GM18520 (cell line): ENCODE measurements at regions not wholly inside any gene's neighbourhood (a gene's known extent, or its start where the extent isn't known, plus 50 kb on each side); places are given as distances from the start of the nearest gene placed in this dataset.

Source experiments
- ATAC-seq: cut with Tn5 transposase; IDR thresholded peaks from one replicate; pipeline ENCODE4 v1.9.1; 2021; ENCODE audit not compliant: unreplicated experiment

- ATAC-seq: no peak
Observed at GRCh38 chr2:173584000-173584399, 229.3 kb downstream of the CDCA7 start.

GRCh38 chr2:173584676-173585458 lies 230.2 kb downstream of the CDCA7 start:
- ATAC-seq: no peak

GRCh38 chr2:173588931-173589369 lies 234.3 kb downstream of the CDCA7 start:
- ATAC-seq: no peak

- no peak for ATAC-seq
Observed at GRCh38 chr2:173589604-173590275, 235.1 kb downstream of the CDCA7 start.

GRCh38 chr2:173590276-173590861 lies 235.7 kb downstream of the CDCA7 start:
- ATAC-seq: no peak

- no peak for ATAC-seq
Observed at GRCh38 chr2:173593109-173593508, 238.4 kb downstream of the CDCA7 start.

- ATAC-seq: no peak
Observed at GRCh38 chr2:173596244-173596643, 241.6 kb downstream of the CDCA7 start.

- ATAC-seq: no peak
Observed at GRCh38 chr2:173598525-173598924, 243.9 kb downstream of the CDCA7 start.

GRCh38 chr2:173599821-173600359 lies 245.2 kb downstream of the CDCA7 start:
- no peak for ATAC-seq

- ATAC-seq: no peak
Observed at GRCh38 chr2:173602153-173602795, 247.6 kb downstream of the CDCA7 start.

GRCh38 chr2:173605994-173606393 lies 251.3 kb downstream of the CDCA7 start:
- no peak for ATAC-seq

GRCh38 chr2:173606619-173607248 lies 252.1 kb downstream of the CDCA7 start:
- no peak for ATAC-seq

- ATAC-seq: no peak
Observed at GRCh38 chr2:173607606-173608311, 253.1 kb downstream of the CDCA7 start.

GRCh38 chr2:173611121-173611520 lies 256.4 kb downstream of the CDCA7 start:
- ATAC-seq: no peak

GRCh38 chr2:173612354-173612753 lies 257.7 kb downstream of the CDCA7 start:
- ATAC-seq: no peak

- no peak for ATAC-seq
Observed at GRCh38 chr2:173613386-173613785, 258.7 kb downstream of the CDCA7 start.

GRCh38 chr2:173614265-173614930 lies 259.7 kb downstream of the CDCA7 start:
- no peak for ATAC-seq

- no peak for ATAC-seq
Observed at GRCh38 chr2:173623438-173624319, 269.0 kb downstream of the CDCA7 start.

GRCh38 chr2:173625315-173625714 lies 270.6 kb downstream of the CDCA7 start:
- ATAC-seq: no peak
